Umbilical cord (tissue), 1 donor: ENCODE measurements at regions not wholly inside any gene's neighbourhood (a gene's known extent, or its start where the extent isn't known, plus 50 kb on each side); places are given as distances from the start of the nearest gene placed in this dataset.
A peak's percentile ranks its signal among the peaks of the same experiment; 100 is the strongest.

Experiments used
- DNase-seq: peaks from one replicate; pipeline ENCODE4 v3.0.0-alpha.2; 2015; ENCODE audit warnings: low spot score

GRCh38 chr21:38933731-38934130 is 128.0 kb downstream of the ETS2 start:
- DNase-seq = no peak

DNA sequence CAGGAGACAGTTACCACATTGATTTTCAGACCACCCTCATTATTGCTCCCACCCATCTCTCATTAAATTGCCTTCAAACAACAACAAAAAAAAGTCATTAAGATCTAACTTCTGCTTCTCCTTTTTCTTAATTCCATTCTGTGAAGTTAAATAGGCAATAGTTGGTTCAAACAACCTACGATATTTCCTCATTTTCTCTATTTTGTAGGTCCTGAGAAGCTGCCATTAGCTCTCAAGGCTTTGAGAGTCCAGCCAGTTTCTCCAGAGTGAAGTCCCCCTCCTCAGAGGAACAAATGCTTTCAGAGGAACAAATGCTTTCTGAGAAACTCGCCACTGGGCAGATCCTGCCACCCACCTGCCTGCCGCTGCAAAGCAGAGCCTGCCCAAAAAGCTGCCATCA is 125.6 kb downstream of the ETS2 start:
- no peak for DNase-seq

DNA sequence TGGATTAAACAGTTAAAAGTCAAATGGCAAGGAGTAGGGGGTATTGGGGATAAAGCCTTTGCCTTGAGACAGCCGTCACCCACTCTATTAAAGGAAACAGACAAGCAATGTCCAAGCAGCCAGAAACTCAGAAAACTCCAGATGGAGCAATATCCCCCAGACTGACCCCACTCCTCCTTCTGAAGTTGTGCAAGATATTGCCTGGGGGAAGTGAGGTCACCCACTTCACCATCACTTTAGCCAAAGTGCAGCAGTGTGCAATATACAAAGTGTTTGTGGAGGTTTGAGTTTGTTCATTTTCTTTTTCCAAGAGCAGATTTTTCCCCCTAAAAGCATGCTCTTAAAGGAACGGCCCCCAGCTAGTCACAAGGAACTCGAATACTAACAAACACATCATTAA is 125.1 kb downstream of the ETS2 start:
- DNase-seq = peak; percentile 79

DNA sequence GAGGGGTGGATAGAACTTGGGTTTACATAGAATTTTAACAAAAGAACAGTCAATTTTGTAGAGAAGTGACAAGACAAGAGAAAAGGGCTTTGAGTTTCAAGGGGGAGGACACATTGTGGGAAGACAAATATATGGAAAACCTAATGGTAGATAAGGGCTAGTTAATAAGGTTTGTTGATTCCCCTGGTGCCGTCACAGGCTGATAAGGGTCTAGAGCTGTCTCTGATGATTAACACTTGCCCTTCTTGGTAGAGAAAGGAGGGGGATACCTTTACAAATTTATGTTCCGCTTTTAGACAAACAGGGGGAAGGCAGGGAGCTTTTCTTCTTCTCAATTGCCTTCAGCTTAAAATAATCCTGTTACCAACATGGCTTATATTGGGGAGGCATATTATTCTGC is 124.3 kb downstream of the ETS2 start:
- DNase-seq = no peak

GRCh38 chr21:38929652-38930051 is 123.9 kb downstream of the ETS2 start:
- no peak for DNase-seq

DNA sequence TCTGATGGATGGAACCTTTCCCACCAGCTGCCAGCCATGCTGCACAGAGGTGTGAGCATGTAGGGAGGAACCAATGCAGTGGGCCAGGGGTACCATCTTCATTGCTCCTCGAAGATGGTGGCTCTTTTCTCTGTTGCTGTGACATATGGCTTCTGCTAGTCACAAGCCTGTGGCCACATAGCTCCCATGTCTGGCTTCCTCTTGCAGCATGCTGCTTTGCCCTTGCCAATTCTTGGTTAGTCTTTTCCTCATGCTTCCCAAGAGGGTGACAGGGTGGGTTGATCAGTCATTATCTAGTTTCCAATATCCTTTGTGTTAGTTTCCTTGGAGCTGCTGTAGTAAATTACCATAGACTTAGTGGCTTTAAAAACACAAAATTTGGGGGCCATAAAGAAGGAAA is 123.4 kb downstream of the ETS2 start:
- DNase-seq = no peak

GRCh38 chr21:38927776-38928175 is 122.0 kb downstream of the ETS2 start:
- no peak for DNase-seq

- DNase-seq = peak; percentile 94
Measured at GRCh38 chr21:38925923-38926322, 120.2 kb downstream of the ETS2 start.

DNA sequence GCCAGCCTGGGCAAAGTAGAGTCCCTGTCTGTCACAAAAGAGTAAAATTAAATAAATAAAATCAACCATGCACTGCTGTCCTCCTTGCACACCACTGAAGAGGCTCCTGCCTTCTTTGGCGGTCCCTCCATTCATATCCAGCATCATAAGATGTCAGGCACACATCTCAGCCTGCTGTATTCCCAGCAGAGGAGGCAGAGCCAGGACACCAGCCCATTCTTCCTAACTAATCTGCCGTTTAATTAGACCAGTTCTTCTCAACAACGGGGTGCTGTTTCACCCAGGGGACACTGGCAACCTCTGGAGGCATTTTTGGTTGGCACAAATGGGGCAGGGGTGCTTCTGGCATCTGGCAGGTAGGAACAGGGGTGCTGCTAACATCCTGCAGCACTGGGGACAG is 119.7 kb downstream of the ETS2 start:
- DNase-seq = no peak

- DNase-seq = no peak
Measured at GRCh38 chr21:38924954-38925353, 119.2 kb downstream of the ETS2 start.

DNA sequence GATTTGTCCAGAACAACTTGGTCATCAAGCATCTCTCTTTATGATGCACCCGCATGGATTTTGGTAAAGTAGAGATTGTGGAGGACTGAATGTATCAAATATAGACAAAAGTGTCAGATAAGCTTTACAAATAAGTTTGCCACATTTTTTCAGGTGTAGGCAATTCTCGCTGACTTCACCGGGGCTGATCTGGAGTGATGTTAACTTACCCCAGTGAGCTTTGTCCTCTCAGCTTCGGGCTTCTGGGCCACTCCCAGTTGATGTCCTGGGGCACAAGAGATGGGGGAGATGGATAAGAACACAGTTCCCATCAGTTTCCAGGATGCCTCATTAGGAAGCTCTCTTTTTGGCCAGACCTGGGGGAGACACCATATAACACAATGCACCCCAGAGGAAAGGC is 117.7 kb downstream of the ETS2 start:
- no peak for DNase-seq

DNA sequence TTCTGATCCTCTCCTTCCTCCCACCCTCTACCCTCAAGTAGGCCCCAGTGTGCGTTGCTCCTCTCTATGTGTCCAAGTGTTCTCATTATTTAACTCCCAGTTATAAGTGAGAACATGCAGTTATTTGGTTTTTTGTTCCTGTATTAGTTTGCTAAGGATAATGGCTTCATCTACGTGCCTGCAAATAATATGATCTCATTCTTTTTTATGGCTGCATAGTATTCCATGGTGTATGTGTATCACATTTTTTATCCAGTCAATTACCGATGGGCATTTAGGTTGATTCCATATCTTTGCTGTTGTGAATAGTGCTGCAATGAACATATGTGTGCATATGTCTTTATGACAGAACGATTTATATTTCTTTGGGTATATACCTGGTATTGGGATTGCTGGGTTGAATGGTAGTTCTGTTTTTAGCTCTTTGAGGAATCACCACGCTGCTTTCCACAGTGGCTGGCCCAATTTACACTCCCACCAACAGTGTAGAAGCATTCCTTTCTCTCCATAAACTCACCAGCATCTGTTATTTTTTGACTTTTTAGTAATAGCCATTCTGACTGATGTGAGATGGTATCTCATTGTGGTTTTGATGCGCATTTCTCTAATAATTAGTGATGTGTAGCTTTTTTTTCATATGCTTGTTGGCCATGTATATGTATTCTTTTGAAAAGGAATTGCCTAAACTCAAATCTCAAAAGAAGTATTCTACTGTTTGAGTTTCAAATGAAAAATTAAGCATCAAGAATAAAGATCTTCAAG is 116.9 kb downstream of the ETS2 start:
- DNase-seq = no peak

DNA sequence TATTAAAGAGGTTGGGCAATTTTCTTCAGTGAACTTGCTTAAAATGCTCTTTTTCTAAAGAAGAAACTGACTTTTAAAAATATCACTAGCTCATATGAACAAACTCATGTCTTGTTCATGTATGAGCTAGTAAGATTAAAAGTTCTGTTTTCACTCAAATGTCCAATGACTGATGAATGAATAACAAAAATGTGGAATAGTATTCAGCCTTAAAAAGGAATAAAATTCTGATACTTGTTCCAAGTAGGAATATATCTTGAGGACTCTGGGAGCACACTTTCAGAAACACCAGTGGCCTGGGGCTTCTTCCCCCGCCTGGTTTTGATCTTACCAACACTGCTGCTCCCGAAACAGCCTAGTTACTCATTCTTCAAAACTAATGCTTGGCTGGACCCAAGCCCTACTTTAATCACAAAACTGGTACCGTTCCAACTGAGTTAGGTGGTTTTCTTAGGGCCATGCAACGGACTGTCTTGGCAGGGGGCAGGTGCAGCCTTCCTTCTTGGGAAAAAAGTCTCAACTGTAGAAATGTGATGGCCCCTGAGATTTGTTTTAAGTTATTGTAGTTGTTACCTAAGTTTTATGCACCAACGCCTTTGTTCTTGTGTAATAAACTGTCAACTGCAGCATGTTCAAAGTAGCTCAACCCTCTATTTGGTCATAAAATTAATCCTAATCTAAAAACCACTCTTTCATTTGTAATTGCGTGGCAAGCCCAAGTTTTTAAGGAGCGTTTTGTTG is 116.0 kb downstream of the ETS2 start:
- no peak for DNase-seq

GRCh38 chr21:38920631-38921398 is 115.1 kb downstream of the ETS2 start:
- DNase-seq = peak; percentile 92

- DNase-seq = no peak
Measured at GRCh38 chr21:38918607-38919346, 113.0 kb downstream of the ETS2 start.

DNA sequence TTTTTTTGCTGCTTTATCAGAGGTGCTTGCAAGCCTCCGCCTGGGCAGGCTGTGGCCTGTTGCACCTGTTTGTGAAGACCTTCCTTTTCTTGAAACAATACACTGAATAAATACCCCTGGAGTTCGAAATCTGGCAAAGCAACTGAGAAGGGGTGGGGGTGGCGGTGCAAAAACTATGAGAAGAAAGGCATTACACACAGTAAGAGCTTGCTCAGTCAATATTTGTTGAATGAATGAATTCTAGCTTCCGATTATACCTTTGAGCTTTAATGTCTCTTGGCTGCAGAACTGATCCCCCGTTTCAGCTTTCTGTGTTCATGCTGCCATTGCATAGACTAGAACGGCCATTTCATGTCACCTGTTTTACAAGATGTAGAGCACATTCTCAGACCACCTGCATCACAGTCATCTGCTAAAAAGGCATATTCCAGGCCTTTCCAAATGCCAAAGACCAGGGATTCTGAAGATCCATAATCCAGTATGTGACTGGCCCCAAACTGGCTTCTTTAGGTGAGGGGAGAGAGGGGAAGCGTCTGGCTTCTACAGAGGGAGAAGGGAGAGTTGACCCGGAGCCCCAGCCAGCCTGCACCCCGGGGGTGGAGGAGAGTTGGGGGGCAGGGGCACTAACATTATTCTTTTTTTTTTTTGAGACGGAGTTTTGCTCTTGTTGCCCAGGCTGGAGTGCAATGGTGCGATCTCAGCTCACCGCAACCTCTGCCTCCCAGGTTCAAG is 111.5 kb downstream of the ETS2 start:
- DNase-seq = peak; percentile 57

DNA sequence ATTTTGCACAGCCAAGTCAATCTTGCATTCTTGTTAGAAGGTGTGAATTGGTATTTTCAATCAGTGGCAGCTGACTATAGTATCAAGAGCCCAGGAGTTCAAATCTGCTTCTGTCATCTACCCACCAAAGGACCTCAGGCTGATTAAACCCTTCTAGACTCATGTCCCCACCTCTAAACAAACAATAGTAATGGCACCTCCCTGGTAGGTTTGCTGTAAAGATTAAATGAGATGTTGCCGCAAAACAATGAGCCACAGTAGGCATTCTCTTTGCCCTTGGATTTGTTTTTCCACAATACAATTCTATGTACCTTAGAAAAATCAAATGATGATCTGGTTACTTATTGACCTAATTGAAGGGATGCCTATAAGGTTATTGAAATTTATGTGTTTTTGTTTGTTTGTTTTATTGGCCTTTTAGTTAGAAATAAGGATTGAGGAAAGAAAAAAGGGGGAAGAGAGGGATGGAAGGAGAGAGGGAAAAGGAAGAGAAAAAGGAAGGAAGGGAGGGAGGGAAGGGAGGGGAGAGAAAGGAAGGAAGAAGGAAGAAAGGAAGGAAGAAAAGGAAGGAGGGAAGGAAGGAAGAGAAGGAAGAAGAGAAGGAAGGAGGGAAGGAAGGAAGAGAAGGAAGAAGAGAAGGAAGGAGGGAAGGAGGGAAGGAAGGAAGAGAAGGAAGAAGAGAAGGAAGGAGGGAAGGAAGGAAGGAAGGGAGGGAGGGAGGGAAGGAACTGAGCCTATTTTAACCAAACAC is 110.7 kb downstream of the ETS2 start:
- DNase-seq = no peak

DNA sequence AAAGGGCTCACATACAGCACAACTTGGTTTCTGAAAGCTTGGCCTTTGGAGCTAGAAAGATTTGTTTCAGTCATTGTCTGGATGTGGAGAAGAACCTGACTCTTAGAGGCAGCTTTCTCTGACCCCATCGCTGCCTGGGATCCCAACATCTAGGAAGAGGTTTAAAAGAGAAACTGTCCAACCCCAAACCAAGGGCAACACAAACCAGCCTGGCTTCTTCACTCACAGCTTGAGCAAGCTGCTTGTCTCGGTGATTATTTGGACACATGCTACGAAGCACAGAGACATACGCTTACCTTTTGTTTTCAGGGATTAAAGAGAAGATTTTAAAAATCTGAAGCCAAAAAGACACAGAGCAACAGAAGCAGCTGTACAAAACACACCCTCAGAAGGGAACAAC is 109.8 kb downstream of the ETS2 start:
- no peak for DNase-seq

- peak; percentile 73 for DNase-seq
Measured at GRCh38 chr21:38914528-38915293, 109.0 kb downstream of the ETS2 start.
